Epithelial cell of proximal tubule (primary cell): ENCODE measurements at regions not wholly inside any gene's neighbourhood (a gene's known extent, or its start where the extent isn't known, plus 50 kb on each side); places are given as distances from the start of the nearest gene placed in this dataset.
"Not testable (repeated sequence)": the region's sequence is repeated elsewhere in the genome, so short reads cannot be mapped to it uniquely, and the experiment has no call there.

Experiments
- DNase-seq: peaks from one replicate; pipeline ENCODE4 v3.0.0-alpha.2; 2011; ENCODE audit warnings: low read depth
- H3K4me3 ChIP-seq: 2 replicates; pipeline ENCODE4 v1.5.1; 2011; ENCODE audit warnings: low read depth, mild to moderate bottlenecking, low read length
- CTCF ChIP-seq: conservative IDR thresholded peaks from 2 replicates; pipeline ENCODE4 v1.5.1; 2012; ENCODE audit warnings: low read depth, mild to moderate bottlenecking, low read length

GRCh38 chr6:11848346-11848651, 69.7 kb upstream of the ADTRP start:
- no peak for DNase-seq
- TF ChIP-seq CTCF = no peak
- no peak overlapping the region for H3K4me3 ChIP-seq

- H3K4me3 ChIP-seq = no peak overlapping the region
- no peak for TF ChIP-seq CTCF
- DNase-seq = no peak
These were observed 69.1 kb upstream of the ADTRP start for GRCh38 chr6:11847515-11848345.

GRCh38 chr6:11847068-11847467, 68.5 kb upstream of the ADTRP start:
- DNase-seq, H3K4me3 ChIP-seq: not testable (repeated sequence)

- TF ChIP-seq CTCF = no peak
- no peak for DNase-seq
- no peak overlapping the region for H3K4me3 ChIP-seq
These were observed 67.3 kb upstream of the ADTRP start for GRCh38 chr6:11845664-11846577.

- H3K4me3 ChIP-seq, DNase-seq: not testable (repeated sequence)
These were observed 64.2 kb upstream of the ADTRP start for GRCh38 chr6:11842795-11843194.

- no peak for TF ChIP-seq CTCF
- H3K4me3 ChIP-seq = no peak overlapping the region
- no peak for DNase-seq
These were observed 56.5 kb upstream of the ADTRP start for GRCh38 chr6:11835065-11835464.

GRCh38 chr6:11833626-11834592, 55.3 kb upstream of the ADTRP start:
- no peak overlapping the region for H3K4me3 ChIP-seq
- TF ChIP-seq CTCF = no peak
- no peak for DNase-seq
